ENCODE measurements at regions not wholly inside any gene's neighbourhood (a gene's known extent, or its start where the extent isn't known, plus 50 kb on each side); places are given as distances from the start of the nearest gene placed in this dataset.

DNA sequence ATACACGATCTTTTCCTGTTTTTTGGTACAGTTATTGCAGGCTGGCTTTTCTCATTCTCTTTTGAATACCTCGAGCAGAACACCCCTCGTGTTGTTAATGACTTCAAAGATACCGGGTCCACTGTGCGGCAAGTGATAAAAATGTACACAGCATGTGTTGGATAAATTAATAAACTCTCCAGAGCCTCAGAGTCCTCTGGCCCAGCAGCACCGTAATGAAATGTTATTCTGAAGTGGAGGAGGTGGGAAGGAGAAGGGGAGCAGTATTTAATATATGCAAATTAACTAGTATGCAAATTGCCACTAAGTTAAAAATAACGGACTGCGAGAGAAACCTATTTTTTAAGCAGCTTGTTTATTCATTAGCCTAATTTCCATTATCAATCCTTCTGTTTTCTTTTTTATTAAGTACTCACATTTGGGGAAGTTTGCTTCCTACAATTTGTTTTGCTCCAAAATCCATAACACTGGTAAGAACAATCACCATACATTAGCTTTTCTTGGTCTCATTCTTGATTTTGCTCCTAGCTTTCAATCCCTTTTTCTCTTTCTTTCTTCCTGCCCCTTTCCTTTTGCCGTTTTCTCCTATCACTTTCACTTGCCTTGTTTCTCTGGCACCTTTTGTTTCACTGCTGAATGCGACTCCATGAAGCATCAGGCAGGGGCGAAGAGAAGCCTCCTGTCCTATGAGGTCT lies 462.3 kb upstream of the PPP2R3A start:
- TF ChIP-seq, protein P1, sequence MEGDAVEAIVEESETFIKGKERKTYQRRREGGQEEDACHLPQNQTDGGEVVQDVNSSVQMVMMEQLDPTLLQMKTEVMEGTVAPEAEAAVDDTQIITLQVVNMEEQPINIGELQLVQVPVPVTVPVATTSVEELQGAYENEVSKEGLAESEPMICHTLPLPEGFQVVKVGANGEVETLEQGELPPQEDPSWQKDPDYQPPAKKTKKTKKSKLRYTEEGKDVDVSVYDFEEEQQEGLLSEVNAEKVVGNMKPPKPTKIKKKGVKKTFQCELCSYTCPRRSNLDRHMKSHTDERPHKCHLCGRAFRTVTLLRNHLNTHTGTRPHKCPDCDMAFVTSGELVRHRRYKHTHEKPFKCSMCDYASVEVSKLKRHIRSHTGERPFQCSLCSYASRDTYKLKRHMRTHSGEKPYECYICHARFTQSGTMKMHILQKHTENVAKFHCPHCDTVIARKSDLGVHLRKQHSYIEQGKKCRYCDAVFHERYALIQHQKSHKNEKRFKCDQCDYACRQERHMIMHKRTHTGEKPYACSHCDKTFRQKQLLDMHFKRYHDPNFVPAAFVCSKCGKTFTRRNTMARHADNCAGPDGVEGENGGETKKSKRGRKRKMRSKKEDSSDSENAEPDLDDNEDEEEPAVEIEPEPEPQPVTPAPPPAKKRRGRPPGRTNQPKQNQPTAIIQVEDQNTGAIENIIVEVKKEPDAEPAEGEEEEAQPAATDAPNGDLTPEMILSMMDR (IDR thresholded peaks at IDR 0.05), result no peak
- TF ChIP-seq POLR2A (IDR thresholded peaks at IDR 0.05), result no peak
- no peak for TF ChIP-seq POLR2AphosphoS5 (IDR thresholded peaks at IDR 0.05; ENCODE audit: insufficient read depth in 1 of 2, low read depth in 1 of 2)
